Psoas muscle (tissue), 7 donors: ENCODE measurements at regions not wholly inside any gene's neighbourhood (a gene's known extent, or its start where the extent isn't known, plus 50 kb on each side); places are given as distances from the start of the nearest gene placed in this dataset.

Experiments used
- ATAC-seq, 4 donors: fragments of 200-7000 bp; cut with Tn5 transposase; one replicate each; pipeline ENCODE4 v1.9.1; 2020; ENCODE audit warnings: moderate library complexity in 3 of 4, mild to moderate bottlenecking in 2 of 4
- DNase-seq, 2 donors: peaks; one replicate each; pipeline ENCODE4 v3.0.0-alpha.2; 2020
- H3K27ac ChIP-seq: fragments of 200-600 bp; one replicate; pipeline ENCODE4 v1.8.0; 2022
- H3K27me3 ChIP-seq, 3 donors: fragments of 200-600 bp in 1 of 3; one replicate each; pipeline versions ENCODE4 v1.6.1 to v1.8.0; 2013 to 2022; ENCODE audit warnings: low read length in 2 of 3, mild to moderate bottlenecking in 2 of 3, moderate library complexity in 1 of 3; ENCODE audit not compliant: insufficient read depth in 3 of 3
- H3K36me3 ChIP-seq, 2 donors: fragments of 200-600 bp in 1 of 2; one replicate each; pipeline versions ENCODE4 v1.6.1 to v1.8.0; 2013 to 2022; ENCODE audit warnings: low read depth in 1 of 2, mild to moderate bottlenecking in 1 of 2, moderate library complexity in 1 of 2; ENCODE audit not compliant: insufficient read depth in 1 of 2
- H3K4me1 ChIP-seq: fragments of 200-600 bp; one replicate; pipeline ENCODE4 v1.8.0; 2022
- H3K4me3 ChIP-seq: fragments of 200-600 bp; one replicate; pipeline ENCODE4 v1.8.0; 2022; ENCODE audit warnings: mild to moderate bottlenecking
- H3K9me3 ChIP-seq: fragments of 200-600 bp; one replicate; pipeline ENCODE4 v1.8.0; 2022
- CTCF ChIP-seq: fragments of 200-600 bp; IDR thresholded peaks from one replicate; pipeline ENCODE4 v1.8.0; 2022; ENCODE audit warnings: antibody characterized with exemption
- WGBS, 3 donors: extraction: QIAGEN DNeasy Blood & Tissue Kit; methylation state at CpG; one replicate each; pipeline versions ENCODE4 v1.1.6 to v1.1.7; 2013; 5-methylcytosine and 5-hydroxymethylcytosine counted together
- intact Hi-C, 2 donors: fragments of 100-400 bp; cut with DNase I; formaldehyde crosslinking; loops; one replicate each; pipeline versions ENCODE4 v1.11.0 to v1.14.2; 2022
- donor health status: healthy with polysubstance abuse.
- donor health status: DM: no; HTN: no; CAD: no; lungs with moderate emphysema.
- donor health status: Bipolar disorder and iron deficiency.
- donor health status: healthy.
- donor health status: DM: yes; HTN: yes; CAD: no.
- donor health status: DM: no; HTN: no; CAD: no.
- donor health status: DM: yes; HTN: yes; CAD: no.

- Histone ChIP-seq H3K36me3 (no peaks in the 10 kb centered on the region), H3K4me3 (no peak overlapping the region), H3K27ac (no peak overlapping the region), H3K9me3 (no peaks in the 10 kb centered on the region), H3K4me1 (no peaks in the 10 kb centered on the region), H3K27me3 (no peaks in the 10 kb centered on the region)
- no peak for TF ChIP-seq CTCF
- intact Hi-C loops: no loop called here
- DNase-seq (no peak), ATAC-seq (no peak)
- WGBS, 3 donors: 43 to 52% (median 47%) methylated on average over 1 of the region's 1 CpG
These were observed 69.9 kb upstream of the MMADHC start for GRCh38 chr2:149657401-149658040.

- no peaks in the 10 kb centered on the region for H3K9me3 ChIP-seq
- no peak for ATAC-seq
- intact Hi-C loops: no loop called here
- 68 to 84% (median 73%) methylated on average over 5 of the region's 5 CpGs for WGBS, 3 donors
- no peak overlapping the region for H3K27ac ChIP-seq
- no peak for TF ChIP-seq CTCF
- H3K36me3 ChIP-seq: no peaks in the 10 kb centered on the region
- no peaks in the 10 kb centered on the region for H3K4me1 ChIP-seq
- H3K4me3 ChIP-seq: no peak overlapping the region
- no peak for DNase-seq
- H3K27me3 ChIP-seq: no peaks in the 10 kb centered on the region
These were observed 69.4 kb upstream of the MMADHC start for GRCh38 chr2:149656996-149657395.

GRCh38 chr2:149653831-149654445 is 66.4 kb upstream of the MMADHC start:
- intact Hi-C loops: no loop called here
- Histone ChIP-seq H3K4me3 (no peak overlapping the region), H3K27ac (no peak overlapping the region), H3K4me1 (no peaks in the 10 kb centered on the region), H3K36me3 (no peaks in the 10 kb centered on the region), H3K27me3 (no peaks in the 10 kb centered on the region), H3K9me3 (no peaks in the 10 kb centered on the region)
- DNase-seq (no peak), ATAC-seq (no peak)
- TF ChIP-seq CTCF: no peak
- 79 to 89% (median 87%) methylated on average over 3 of the region's 3 CpGs for WGBS, 3 donors

GRCh38 chr2:149652926-149653325 is 65.4 kb upstream of the MMADHC start:
- 77 to 91% (median 80%) methylated on average over 2 of the region's 2 CpGs for WGBS, 3 donors
- no peaks in the 10 kb centered on the region for H3K9me3 ChIP-seq
- ATAC-seq: no peak

More at GRCh38 chr2:149652926-149653325, 65.4 kb upstream of the MMADHC start:
- no peak overlapping the region for H3K4me3 ChIP-seq
- H3K36me3 ChIP-seq: no peaks in the 10 kb centered on the region
- no peak overlapping the region for H3K27ac ChIP-seq
- no peaks in the 10 kb centered on the region for H3K27me3 ChIP-seq
- DNase-seq: no peak
- intact Hi-C loops: no loop called here
- no peak for TF ChIP-seq CTCF
- no peaks in the 10 kb centered on the region for H3K4me1 ChIP-seq
